NB4 (cell line): ENCODE measurements at regions not wholly inside any gene's neighbourhood (a gene's known extent, or its start where the extent isn't known, plus 50 kb on each side); places are given as distances from the start of the nearest gene placed in this dataset.

Experiments used
- DNase-seq: peaks from one replicate; pipeline ENCODE4 v3.0.0; 2010; ENCODE audit warnings: low read depth
- H3K4me3 ChIP-seq: one replicate; pipeline ENCODE4 v1.5.1; 2011; ENCODE audit warnings: mild to moderate bottlenecking, low read depth, low read length, moderate library complexity
- CTCF ChIP-seq: IDR thresholded peaks from one replicate; pipeline ENCODE4 v1.5.1; 2012; ENCODE audit warnings: low read depth, low read length
- MAX ChIP-seq: IDR thresholded peaks from 2 replicates; pipeline ENCODE4 v1.6.1; 2011; ENCODE audit warnings: low read depth, low read length
- MYC ChIP-seq: IDR thresholded peaks from 2 replicates; pipeline ENCODE4 v1.6.1; 2011; ENCODE audit warnings: low read depth, low read length
- POLR2A ChIP-seq: IDR thresholded peaks from 2 replicates; pipeline ENCODE4 v1.6.1; 2011; ENCODE audit warnings: mild to moderate bottlenecking; ENCODE audit not compliant: insufficient read length; ENCODE audit errors: extremely low read depth

GRCh38 chr12:46108721-46109120 is 118.3 kb upstream of the SCAF11 start:
- H3K4me3 ChIP-seq = no peak overlapping the region
- no peak for TF ChIP-seq CTCF
- no peak for TF ChIP-seq POLR2A
- TF ChIP-seq MYC = no peak
- TF ChIP-seq MAX = no peak
- DNase-seq = no peak

- no peak overlapping the region for H3K4me3 ChIP-seq
- DNase-seq = no peak
- TF ChIP-seq MYC = no peak
- TF ChIP-seq POLR2A = no peak
- no peak for TF ChIP-seq MAX
- no peak for TF ChIP-seq CTCF
Measured at GRCh38 chr12:46107591-46107990, 117.2 kb upstream of the SCAF11 start.

GRCh38 chr12:46105735-46106134 is 115.4 kb upstream of the SCAF11 start:
- DNase-seq = no peak
- TF ChIP-seq MAX = no peak
- TF ChIP-seq MYC = no peak
- TF ChIP-seq POLR2A = no peak
- TF ChIP-seq CTCF = no peak
- no peak overlapping the region for H3K4me3 ChIP-seq

- TF ChIP-seq POLR2A (no peak), CTCF (no peak)
- H3K4me3 ChIP-seq = no peak overlapping the region
- DNase-seq = no peak
Measured at GRCh38 chr12:46103559-46104383, 113.4 kb upstream of the SCAF11 start.

GRCh38 chr12:46101485-46101869 is 111.1 kb upstream of the SCAF11 start:
- no peak for TF ChIP-seq POLR2A
- H3K4me3 ChIP-seq = no peak overlapping the region
- no peak for DNase-seq

GRCh38 chr12:46100551-46101484 is 110.4 kb upstream of the SCAF11 start:
- DNase-seq = no peak
- TF ChIP-seq MAX (no peak), CTCF (no peak), POLR2A (no peak), MYC (no peak)
- no peak overlapping the region for H3K4me3 ChIP-seq
